ENCODE measurements at regions not wholly inside any gene's neighbourhood (a gene's known extent, or its start where the extent isn't known, plus 50 kb on each side); places are given as distances from the start of the nearest gene placed in this dataset.

DNA sequence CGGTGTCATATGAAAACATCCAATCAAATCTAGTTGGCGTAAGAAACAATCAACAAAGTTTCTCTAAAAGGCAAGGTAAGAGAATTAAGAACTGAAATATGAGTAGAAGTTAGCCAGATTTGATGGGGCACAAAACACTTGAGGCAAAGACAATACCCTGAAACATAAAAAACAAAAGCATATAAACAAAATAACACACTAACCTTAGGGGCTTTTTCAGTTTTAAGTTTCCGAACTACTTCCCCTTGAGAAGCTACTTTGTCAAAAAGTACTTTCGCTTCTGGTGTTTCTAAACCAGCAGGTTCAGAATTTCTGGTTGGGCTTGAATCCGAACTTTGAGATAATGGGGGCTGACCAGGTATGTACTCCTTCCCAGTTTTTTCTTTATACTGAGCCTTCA lies 57.9 kb downstream of the EPRS1 start:
- H3K79me2 ChIP-seq (ENCODE audit: control insufficient read depth in 1 of 2, insufficient read depth in 2 of 2, low read length in 2 of 2) = no peaks in the 10 kb centered on the region
- no peak overlapping the region for H2BK15ac ChIP-seq (ENCODE audit: low read length)
- no peak overlapping the region for H4K5ac ChIP-seq (ENCODE audit: insufficient read length, low read depth, low read length)
- no peak for DNase-seq (ENCODE audit: low read depth in 1 of 2, low spot score in 2 of 2)
- H3K18ac ChIP-seq (ENCODE audit: extremely low read depth, low read length) = no peak overlapping the region
- H3K9ac ChIP-seq (replicated peaks in 1 of 4; ENCODE audit: extremely low read depth in 1 of 4, low read depth in 3 of 4, low read length in 3 of 4) = no peak overlapping the region
- no peaks in the 10 kb centered on the region for H3K27me3 ChIP-seq (replicated peaks in 1 of 4; ENCODE audit: control insufficient read depth in 3 of 4, extremely low read depth in 1 of 4, insufficient read depth in 3 of 4, low read length in 3 of 4)
- no peak overlapping the region for H2AK5ac ChIP-seq (ENCODE audit: low read depth, low read length)
- H2BK12ac ChIP-seq (ENCODE audit: low read depth, low read length) = no peak overlapping the region
- no peak overlapping the region for H2BK120ac ChIP-seq (replicated peaks; ENCODE audit: low read depth, low read length)
- no peak overlapping the region for H2BK20ac ChIP-seq (ENCODE audit: low read length)
- H3K14ac ChIP-seq (ENCODE audit: insufficient read length) = no peak overlapping the region
- POLR2A ChIA-PET (ENCODE audit: partially characterized antibody) = interaction anchor here (1.2 kb wide), 1 partner anchor 51 kb away, joined by 3 read pairs; no protein-coding TSS in a partner anchor
- no peak overlapping the region for H2AFZ ChIP-seq (ENCODE audit: low read length)
- peaks cover 0 to 1% of the 10 kb centered on the region in 2 experiments for H4K20me1 ChIP-seq (replicated peaks in 1 of 2; ENCODE audit: control insufficient read depth in 1 of 2, insufficient read depth in 2 of 2, low read length in 2 of 2)
- no peak overlapping the region for H3K4me3 ChIP-seq (ENCODE audit: extremely low read depth in 1 of 4, insufficient read depth in 2 of 4, low read depth in 3 of 4, low read length in 4 of 4)
- no peaks in the 10 kb centered on the region for H3K79me1 ChIP-seq (ENCODE audit: low read depth, low read length)
- H4K91ac ChIP-seq (replicated peaks; ENCODE audit: insufficient read length, low read length) = no peak overlapping the region
- no peaks in the 10 kb centered on the region for H3K9me3 ChIP-seq (ENCODE audit: insufficient read depth in 2 of 2, low read depth in 1 of 2, low read length in 1 of 2)
- no peak overlapping the region for H2BK5ac ChIP-seq (ENCODE audit: low read depth, low read length)
- TF ChIP-seq HDAC6 (IDR thresholded peaks at IDR 0.05; ENCODE audit: low read depth, low read length) (no peak), USF2 (IDR thresholded peaks at IDR 0.05; ENCODE audit: low read length) (no peak), SIX5 (IDR thresholded peaks at IDR 0.05; ENCODE audit: low read depth, low read length) (no peak), YY1 (IDR thresholded peaks at IDR 0.05; ENCODE audit: low read depth, low read length) (no peak), TEAD4 (IDR thresholded peaks at IDR 0.05; ENCODE audit: low read depth, low read length) (no peak), EGR1 (IDR thresholded peaks at IDR 0.05; ENCODE audit: borderline replicate concordance, low read depth, low read length) (no peak), TAF1 (IDR thresholded peaks at IDR 0.05; ENCODE audit: low read depth, low read length) (no peak), CHD2 (IDR thresholded peaks at IDR 0.05; ENCODE audit: low read length) (no peak), SP1 (IDR thresholded peaks at IDR 0.05; ENCODE audit: low read depth, low read length) (no peak), BCL11A (IDR thresholded peaks at IDR 0.05; ENCODE audit: low read depth in 2 of 2, low read length in 2 of 2) (no peak), BACH1 (IDR thresholded peaks at IDR 0.05; ENCODE audit: low read length) (no peak)
- peaks cover 3 to 37% (median 12%) of the 10 kb centered on the region in 4 experiments; a peak in 7 of 8 replicates for H3K36me3 ChIP-seq (ENCODE audit: control insufficient read depth in 2 of 4, insufficient read depth in 4 of 4, low read length in 3 of 4)
- no peak overlapping the region for H3K56ac ChIP-seq (replicated peaks; ENCODE audit: insufficient read length, low read depth, low read length)
- no peak overlapping the region for H3K4me2 ChIP-seq (ENCODE audit: insufficient read depth in 1 of 2, low read depth in 2 of 2, low read length in 2 of 2)
- H3K27ac ChIP-seq (ENCODE audit: low read depth, low read length) = no peak overlapping the region
- FAIRE-seq = no peak
- H3K4ac ChIP-seq (replicated peaks; ENCODE audit: insufficient read length, low read depth, low read length) = no peak overlapping the region
- H3K4me1 ChIP-seq (replicated peaks in 1 of 4; ENCODE audit: control insufficient read depth in 3 of 4, insufficient read depth in 4 of 4, low read length in 3 of 4) = no peaks in the 10 kb centered on the region
- no peaks in the 10 kb centered on the region for H3K23me2 ChIP-seq (ENCODE audit: low read depth, low read length)
- WGBS, 2 experiments (ENCODE audit: extremely low coverage in 1 of 2, insufficient coverage in 1 of 2, insufficient read length in 1 of 2, insufficient replicate concordance in 2 of 2, low coverage in 1 of 2, low lambda C conversion rate in 2 of 2, missing lambda C conversion rate in 1 of 2) = 96% methylated on average over 5 of the region's 5 CpGs; no CpG with 5 or more reads in 1 of the 2 experiments
- CTCF ChIA-PET (ENCODE audit: partially characterized antibody) = interaction anchor here (0.6 to 4.6 kb wide), 8 partner anchors 11 to 190 kb away, joined by 3 to 21 read pairs (median 4); no protein-coding TSS in a partner anchor
- no peak overlapping the region for H4K8ac ChIP-seq (ENCODE audit: extremely low read depth, insufficient read depth, low read length)
- H3K23ac ChIP-seq (ENCODE audit: insufficient read length) = no peak overlapping the region
